ENCODE measurements at regions not wholly inside any gene's neighbourhood (a gene's known extent, or its start where the extent isn't known, plus 50 kb on each side); places are given as distances from the start of the nearest gene placed in this dataset.

DNA sequence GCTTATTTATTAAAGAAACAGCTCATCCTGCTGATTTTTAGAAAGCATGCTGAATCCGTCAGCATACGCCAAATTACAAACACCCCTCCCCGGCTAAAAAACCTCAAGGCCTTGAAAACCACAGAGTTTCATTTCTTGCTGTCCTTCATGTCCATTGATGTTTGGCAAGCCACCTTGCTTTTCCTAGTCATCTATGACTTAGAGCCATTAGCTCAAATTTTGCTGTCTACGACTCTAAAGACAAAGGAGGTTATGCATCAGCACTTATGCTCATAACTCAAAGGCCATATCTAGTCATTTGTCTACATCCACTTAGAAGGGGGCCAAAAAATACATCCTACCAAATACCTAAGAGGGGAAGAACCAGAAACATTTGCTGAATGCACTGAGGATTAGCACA is 925.1 kb downstream of the PCDH7 start:
- Mint-ChIP-seq H3K36me3 (ENCODE audit: unreplicated experiment) (no peaks in the 10 kb centered on the region), H3K27me3 (ENCODE audit: unreplicated experiment) (no peaks in the 10 kb centered on the region), H3K4me1 (ENCODE audit: unreplicated experiment) (peaks cover 7% of the 10 kb centered on the region), H3K27ac (ENCODE audit: unreplicated experiment) (no peak overlapping the region), H3K4me3 (ENCODE audit: unreplicated experiment) (no peak overlapping the region), H3K9me3 (ENCODE audit: unreplicated experiment) (no peaks in the 10 kb centered on the region)
- no peak for TF ChIP-seq CTCF (IDR thresholded peaks at IDR 0.05)
- no peak for DNase-seq (ENCODE audit: extremely low spot score, unreplicated experiment)

DNA sequence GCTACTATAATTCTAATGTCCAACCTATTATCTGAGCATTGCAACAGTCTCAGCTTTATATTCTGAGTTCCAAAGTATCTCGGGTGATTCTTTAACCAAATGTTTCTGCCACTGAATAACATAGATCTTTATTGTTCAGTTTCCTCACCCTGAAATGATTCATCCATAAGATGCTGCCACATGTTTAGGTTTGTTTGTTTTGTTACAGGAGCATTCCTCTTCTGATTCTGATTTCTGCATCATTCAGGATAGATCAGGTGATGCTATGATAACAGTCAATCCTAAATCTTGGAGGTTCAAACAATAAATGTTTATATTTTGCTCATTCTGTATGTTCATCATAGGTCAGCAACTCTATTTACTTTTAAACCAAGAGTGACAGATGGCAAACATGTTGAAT is 927.6 kb downstream of the PCDH7 start:
- Mint-ChIP-seq H3K9me3 (ENCODE audit: unreplicated experiment) (peaks cover under 1% of the 10 kb centered on the region), H3K36me3 (ENCODE audit: unreplicated experiment) (peaks cover 1% of the 10 kb centered on the region), H3K4me1 (ENCODE audit: unreplicated experiment) (peaks cover 7% of the 10 kb centered on the region), H3K27ac (ENCODE audit: unreplicated experiment) (no peak overlapping the region), H3K27me3 (ENCODE audit: unreplicated experiment) (no peaks in the 10 kb centered on the region), H3K4me3 (ENCODE audit: unreplicated experiment) (no peak overlapping the region)
- no peak for TF ChIP-seq CTCF (IDR thresholded peaks at IDR 0.05)
- no peak for DNase-seq (ENCODE audit: extremely low spot score, unreplicated experiment)

GRCh38 chr4:31649878-31650277 is 929.7 kb downstream of the PCDH7 start:
- peaks cover 3% of the 10 kb centered on the region for H3K36me3 Mint-ChIP-seq (ENCODE audit: unreplicated experiment)
- no peak overlapping the region for H3K4me3 Mint-ChIP-seq (ENCODE audit: unreplicated experiment)
- no peak overlapping the region for H3K27ac Mint-ChIP-seq (ENCODE audit: unreplicated experiment)
- no peaks in the 10 kb centered on the region for H3K4me1 Mint-ChIP-seq (ENCODE audit: unreplicated experiment)
- peaks cover 5% of the 10 kb centered on the region for H3K9me3 Mint-ChIP-seq (ENCODE audit: unreplicated experiment)
- no peaks in the 10 kb centered on the region for H3K27me3 Mint-ChIP-seq (ENCODE audit: unreplicated experiment)
- no peak for DNase-seq (ENCODE audit: extremely low spot score, unreplicated experiment)
- TF ChIP-seq CTCF (IDR thresholded peaks at IDR 0.05): no peak

DNA sequence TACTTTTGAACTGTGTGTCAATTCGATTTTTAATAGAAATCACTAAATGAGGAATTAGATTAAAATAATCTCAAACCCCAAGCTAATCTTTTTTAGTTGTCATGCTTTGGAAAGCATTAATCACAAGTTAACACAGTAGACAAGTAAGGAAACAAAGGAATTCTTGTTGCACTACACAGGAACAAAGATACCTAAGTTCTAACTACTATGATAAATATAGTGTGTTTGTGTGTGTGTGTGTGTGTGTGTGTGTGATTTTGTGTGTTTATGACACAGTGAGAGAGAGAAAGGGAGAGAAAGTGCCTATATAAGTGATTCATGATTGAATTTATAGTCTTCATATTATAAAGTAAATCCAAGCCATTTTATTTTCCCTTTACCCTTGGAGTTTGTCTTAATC is 931.4 kb downstream of the PCDH7 start:
- H3K36me3 Mint-ChIP-seq (ENCODE audit: unreplicated experiment): peaks cover 3% of the 10 kb centered on the region
- H3K27me3 Mint-ChIP-seq (ENCODE audit: unreplicated experiment): no peaks in the 10 kb centered on the region
- peaks cover 5% of the 10 kb centered on the region for H3K9me3 Mint-ChIP-seq (ENCODE audit: unreplicated experiment)
- no peak for TF ChIP-seq CTCF (IDR thresholded peaks at IDR 0.05)
- no peak overlapping the region for H3K4me3 Mint-ChIP-seq (ENCODE audit: unreplicated experiment)
- DNase-seq (ENCODE audit: extremely low spot score, unreplicated experiment): no peak
- H3K4me1 Mint-ChIP-seq (ENCODE audit: unreplicated experiment): peaks cover 6% of the 10 kb centered on the region
- no peak overlapping the region for H3K27ac Mint-ChIP-seq (ENCODE audit: unreplicated experiment)

GRCh38 chr4:31655328-31655727 is 935.2 kb downstream of the PCDH7 start:
- Mint-ChIP-seq H3K27ac (ENCODE audit: unreplicated experiment) (no peak overlapping the region), H3K4me1 (ENCODE audit: unreplicated experiment) (peaks cover 6% of the 10 kb centered on the region), H3K27me3 (ENCODE audit: unreplicated experiment) (no peaks in the 10 kb centered on the region), H3K9me3 (ENCODE audit: unreplicated experiment) (peaks cover 5% of the 10 kb centered on the region), H3K4me3 (ENCODE audit: unreplicated experiment) (no peak overlapping the region), H3K36me3 (ENCODE audit: unreplicated experiment) (peaks cover 3% of the 10 kb centered on the region)
- DNase-seq (ENCODE audit: extremely low spot score, unreplicated experiment): no peak
- no peak for TF ChIP-seq CTCF (IDR thresholded peaks at IDR 0.05)
